ENCODE measurements at regions not wholly inside any gene's neighbourhood (a gene's known extent, or its start where the extent isn't known, plus 50 kb on each side); places are given as distances from the start of the nearest gene placed in this dataset.

GRCh38 chr2:2673406-2673805 lies 342.3 kb upstream of the MYT1L start:
- WGBS = 54% methylated on average over 3 of the region's 3 CpGs
- H3K27ac ChIP-seq (ENCODE audit: low read depth in 1 of 2, low read length in 2 of 2) = no peak overlapping the region
- no peak overlapping the region for H3K9ac ChIP-seq (ENCODE audit: low read depth in 1 of 2, low read length in 2 of 2)
- H3K4me1 ChIP-seq (ENCODE audit: control insufficient read depth in 4 of 4, insufficient read depth in 4 of 4, low read length in 3 of 4) = no peaks in the 10 kb centered on the region
- no peak for DNase-seq (ENCODE audit: low spot score)
- H3K27me3 ChIP-seq (ENCODE audit: control insufficient read depth in 4 of 4, insufficient read depth in 4 of 4, low read length in 3 of 4) = peaks cover 0 to 2% (median 0%) of the 10 kb centered on the region in 4 donors
- H3K36me3 ChIP-seq (ENCODE audit: control insufficient read depth in 4 of 4, insufficient read depth in 3 of 4, low read depth in 1 of 4, low read length in 3 of 4) = no peaks in the 10 kb centered on the region
- TF ChIP-seq RAD21 (IDR thresholded peaks at IDR 0.05) = no peak
- TF ChIP-seq SP1 (IDR thresholded peaks at IDR 0.05) = no peak
- no peak for TF ChIP-seq ATF3 (IDR thresholded peaks at IDR 0.05)
- TF ChIP-seq RXRA (IDR thresholded peaks at IDR 0.05) = no peak
- TF ChIP-seq NR2F2 (IDR thresholded peaks at IDR 0.05) = no peak
- no peak for TF ChIP-seq FOXA2 (IDR thresholded peaks at IDR 0.05)
- TF ChIP-seq GABPA (IDR thresholded peaks at IDR 0.05 in 1 of 2, conservative IDR thresholded peaks at IDR 0.05 in 1 of 2) = no peak
- H3K9me3 ChIP-seq (ENCODE audit: control insufficient read depth in 4 of 4, low read length in 3 of 4) = no peaks in the 10 kb centered on the region
- H3K4me3 ChIP-seq (ENCODE audit: low read depth in 1 of 3, low read length in 3 of 3) = no peak overlapping the region

- H3K27me3 ChIP-seq (ENCODE audit: control insufficient read depth in 4 of 4, insufficient read depth in 4 of 4, low read length in 3 of 4) = peaks cover 0 to 2% (median 0%) of the 10 kb centered on the region in 4 donors
- H3K4me1 ChIP-seq (ENCODE audit: control insufficient read depth in 4 of 4, insufficient read depth in 4 of 4, low read length in 3 of 4) = no peaks in the 10 kb centered on the region
- H3K27ac ChIP-seq (ENCODE audit: low read depth in 1 of 2, low read length in 2 of 2) = no peak overlapping the region
- H3K36me3 ChIP-seq (ENCODE audit: control insufficient read depth in 4 of 4, insufficient read depth in 3 of 4, low read depth in 1 of 4, low read length in 3 of 4) = no peaks in the 10 kb centered on the region
- DNase-seq (ENCODE audit: low spot score) = no peak
- WGBS = 91% methylated on average over 14 of the region's 14 CpGs
- no peak for TF ChIP-seq NR2F2 (IDR thresholded peaks at IDR 0.05)
- no peak for TF ChIP-seq EGR1 (IDR thresholded peaks at IDR 0.05; ENCODE audit: low read depth in 2 of 2)
- TF ChIP-seq YY1 (IDR thresholded peaks at IDR 0.05) = no peak
- TF ChIP-seq JUND (IDR thresholded peaks at IDR 0.05) = no peak
- TF ChIP-seq ZBTB33 (IDR thresholded peaks at IDR 0.05) = no peak
- no peak for TF ChIP-seq GABPA (IDR thresholded peaks at IDR 0.05 in 1 of 2, conservative IDR thresholded peaks at IDR 0.05 in 1 of 2)
- no peak for TF ChIP-seq RAD21 (IDR thresholded peaks at IDR 0.05)
- no peak for TF ChIP-seq SP1 (IDR thresholded peaks at IDR 0.05)
- TF ChIP-seq MAX (IDR thresholded peaks at IDR 0.05) = no peak
- no peak for TF ChIP-seq REST (IDR thresholded peaks at IDR 0.05)
- TF ChIP-seq HNF4G (IDR thresholded peaks at IDR 0.05) = no peak
- TF ChIP-seq FOXA2 (IDR thresholded peaks at IDR 0.05) = no peak
- no peak for TF ChIP-seq FOXA1 (IDR thresholded peaks at IDR 0.05)
- no peak for TF ChIP-seq HNF4A (conservative IDR thresholded peaks at IDR 0.05)
- no peak for TF ChIP-seq TAF1 (conservative IDR thresholded peaks at IDR 0.05)
- no peak for TF ChIP-seq CTCF (IDR thresholded peaks at IDR 0.05; ENCODE audit: low read depth, low read length, missing input control)
- no peak for TF ChIP-seq ATF3 (IDR thresholded peaks at IDR 0.05)
- TF ChIP-seq RXRA (IDR thresholded peaks at IDR 0.05) = no peak
- no peaks in the 10 kb centered on the region for H3K9me3 ChIP-seq (ENCODE audit: control insufficient read depth in 4 of 4, low read length in 3 of 4)
- H3K4me3 ChIP-seq (ENCODE audit: low read depth in 1 of 3, low read length in 3 of 3) = no peak overlapping the region
- no peak overlapping the region for H3K9ac ChIP-seq (ENCODE audit: low read depth in 1 of 2, low read length in 2 of 2)
These were observed 341.2 kb upstream of the MYT1L start for GRCh38 chr2:2672249-2672648.

Data from liver (tissue), 8 donors.